Glutamatergic neuron (in vitro differentiated cells): ENCODE measurements at regions not wholly inside any gene's neighbourhood (a gene's known extent, or its start where the extent isn't known, plus 50 kb on each side); places are given as distances from the start of the nearest gene placed in this dataset.

Experiments used
- DNase-seq: peaks from one replicate; pipeline ENCODE4 v3.0.0; 2022
- H3K27ac Mint-ChIP-seq: one replicate; pipeline ENCODE4 v1.8.0; 2020; ENCODE audit warnings: mild to moderate bottlenecking, mixed read lengths, inconsistent platforms; ENCODE audit not compliant: unreplicated experiment
- H3K27me3 Mint-ChIP-seq: one replicate; pipeline ENCODE4 v1.8.0; 2020; ENCODE audit warnings: mild to moderate bottlenecking, moderate library complexity, mixed read lengths, inconsistent platforms; ENCODE audit not compliant: unreplicated experiment
- H3K36me3 Mint-ChIP-seq: one replicate; pipeline ENCODE4 v1.8.0; 2020; ENCODE audit warnings: mild to moderate bottlenecking, mixed read lengths, inconsistent platforms; ENCODE audit not compliant: unreplicated experiment
- H3K4me1 Mint-ChIP-seq: one replicate; pipeline ENCODE4 v1.8.0; 2020; ENCODE audit warnings: mild to moderate bottlenecking, low read depth, mixed read lengths, inconsistent platforms; ENCODE audit not compliant: unreplicated experiment
- H3K4me3 Mint-ChIP-seq: one replicate; pipeline ENCODE4 v1.8.0; 2020; ENCODE audit warnings: mild to moderate bottlenecking, mixed read lengths, inconsistent platforms; ENCODE audit not compliant: unreplicated experiment
- H3K9me3 Mint-ChIP-seq: one replicate; pipeline ENCODE4 v1.8.0; 2020; ENCODE audit warnings: mild to moderate bottlenecking, moderate library complexity, mixed read lengths, inconsistent platforms; ENCODE audit not compliant: unreplicated experiment
- CTCF ChIP-seq: fragments of 200-600 bp; sonication (generic); IDR thresholded peaks from one replicate; pipeline ENCODE4 v1.5.0; 2021; ENCODE audit not compliant: partially characterized antibody, unreplicated experiment

DNA sequence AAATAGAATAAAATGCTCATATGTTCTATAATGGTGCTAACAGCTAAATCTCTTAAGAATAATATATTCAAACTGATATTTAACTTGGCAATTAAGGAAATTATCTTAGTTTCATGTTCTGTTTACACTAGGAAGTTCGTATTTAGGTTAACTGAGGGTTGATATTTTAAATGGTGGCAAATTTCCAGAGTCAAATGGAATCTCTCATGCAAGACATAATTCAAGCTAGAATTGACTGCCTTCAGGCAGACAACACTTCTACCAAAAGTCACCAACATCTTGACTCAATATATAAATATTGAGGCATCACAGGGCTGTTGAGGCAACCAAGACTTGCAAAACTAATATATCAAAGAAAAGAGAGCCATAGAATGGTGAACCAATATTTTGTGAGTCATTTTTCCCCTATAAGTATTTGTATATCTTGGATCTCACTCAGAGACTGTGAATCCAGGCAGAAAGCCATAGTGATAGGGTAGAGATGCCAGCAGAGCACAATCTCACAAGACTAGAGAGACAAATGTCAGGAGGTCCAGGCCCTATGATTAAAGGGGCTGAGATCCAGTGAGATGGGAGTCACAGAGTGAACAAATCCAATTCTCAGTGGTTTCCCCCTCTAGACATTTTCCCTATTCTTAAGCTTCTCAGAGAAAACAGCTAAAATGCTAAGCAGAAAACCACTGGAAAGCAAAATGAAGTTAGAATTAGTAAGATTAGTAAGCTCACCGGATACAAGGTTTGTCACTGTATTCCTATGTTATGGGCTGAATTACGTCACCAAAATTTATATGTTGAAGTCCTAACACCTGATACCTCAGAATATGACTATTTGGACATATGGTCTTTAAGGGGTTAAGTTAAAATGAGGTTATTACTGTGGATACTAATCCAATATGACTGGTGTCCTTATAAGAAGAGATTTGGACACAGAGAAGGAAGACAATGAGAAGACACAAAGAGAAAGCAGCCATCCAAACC, 358.2 kb upstream of the UBE2E3 start:
- H3K36me3 Mint-ChIP-seq: no peaks in the 10 kb centered on the region

GRCh38 chr2:180621366-180621765, 359.0 kb upstream of the UBE2E3 start:
- Mint-ChIP-seq H3K4me1 (no peaks in the 10 kb centered on the region), H3K27me3 (no peaks in the 10 kb centered on the region), H3K27ac (no peak overlapping the region), H3K4me3 (no peak overlapping the region), H3K36me3 (no peaks in the 10 kb centered on the region), H3K9me3 (no peaks in the 10 kb centered on the region)
- DNase-seq: no peak
- no peak for TF ChIP-seq CTCF

More for the DNA sequence above, 358.2 kb upstream of the UBE2E3 start:
- Mint-ChIP-seq H3K27me3 (no peaks in the 10 kb centered on the region), H3K4me1 (no peaks in the 10 kb centered on the region), H3K9me3 (no peaks in the 10 kb centered on the region), H3K27ac (no peak overlapping the region), H3K4me3 (no peak overlapping the region)
- no peak for DNase-seq
- TF ChIP-seq CTCF: no peak

DNA sequence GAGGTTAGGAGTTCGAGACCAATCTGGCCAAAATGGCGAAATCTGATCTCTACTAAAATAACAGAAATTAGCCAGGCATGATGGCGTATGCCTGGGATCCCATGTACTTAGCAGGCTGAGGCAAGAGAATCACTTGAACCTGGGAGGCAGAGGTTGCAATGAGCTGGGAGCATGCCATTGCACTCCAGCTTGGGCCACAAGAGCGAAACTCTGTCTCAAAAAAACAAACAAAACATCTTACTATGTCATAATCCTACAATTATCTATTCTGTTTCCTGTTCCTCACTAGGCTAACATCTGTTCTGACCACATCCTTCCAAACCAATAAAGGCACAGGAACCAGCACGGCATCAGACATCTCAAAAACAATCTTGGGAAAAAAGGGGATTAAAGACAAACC, 361.8 kb upstream of the UBE2E3 start:
- Mint-ChIP-seq H3K4me1 (no peaks in the 10 kb centered on the region), H3K9me3 (no peaks in the 10 kb centered on the region), H3K27ac (no peak overlapping the region), H3K27me3 (no peaks in the 10 kb centered on the region), H3K4me3 (no peak overlapping the region), H3K36me3 (no peaks in the 10 kb centered on the region)
- no peak for TF ChIP-seq CTCF
- no peak for DNase-seq

- DNase-seq: no peak
- Mint-ChIP-seq H3K27me3 (no peaks in the 10 kb centered on the region), H3K36me3 (no peaks in the 10 kb centered on the region), H3K9me3 (no peaks in the 10 kb centered on the region), H3K27ac (no peak overlapping the region), H3K4me1 (no peaks in the 10 kb centered on the region), H3K4me3 (no peak overlapping the region)
- no peak for TF ChIP-seq CTCF
Observed at GRCh38 chr2:180614776-180615175, 365.6 kb upstream of the UBE2E3 start.
